HepG2 (cell line): ENCODE measurements at regions not wholly inside any gene's neighbourhood (a gene's known extent, or its start where the extent isn't known, plus 50 kb on each side); places are given as distances from the start of the nearest gene placed in this dataset.

Source experiments
- ATAC-seq: fragments of 200-7000 bp; cut with Tn5 transposase; 3 replicates; pipeline ENCODE4 v1.9.1; 2020; ENCODE audit warnings: mild to moderate bottlenecking, moderate library complexity
- BruUV-seq: library from RNA; stranded (reverse); fragments of 400-500 nt; replicated peaks from 2 replicates; lab custom pipeline; 2021; lab: Mats Ljungman, UMichigan
- CTCF ChIA-PET: fragments of 300-600 bp; formaldehyde crosslinking; extraction: SDS; loops from one replicate; lab custom pipeline; 2021; ENCODE audit warnings: low total read pairs, inconsistent platforms, low intra/inter-chr PET ratio; lab: Yijun Ruan, JAX
- POLR2A ChIA-PET: fragments of 350-600 bp; sonication (Branson Sonifier 250); formaldehyde crosslinking; loops from one replicate; lab custom pipeline; 2020; ENCODE audit warnings: antibody characterized with exemption, inconsistent platforms; lab: Yijun Ruan, JAX
- DNase-seq: peaks from one replicate; pipeline ENCODE4 v3.0.0-alpha.2; 2015; ENCODE audit warnings: low spot score
- FAIRE-seq: peaks from 3 replicates; lab custom pipeline; 2011; peaks lifted over from hg19 to GRCh38; lab: Jason Lieb, UNC
- H2AFZ ChIP-seq: one replicate; pipeline ENCODE4 v1.6.1; 2011; ENCODE audit warnings: low read length, inconsistent platforms
- H3K27ac ChIP-seq: fragments of 300-600 bp; 3 replicates; pipeline ENCODE4 v1.8.0; 2011; ENCODE audit warnings: mixed run types, mild to moderate bottlenecking, mixed read lengths, low read length, inconsistent platforms; ENCODE audit not compliant: insufficient read depth; ENCODE audit errors: extremely low read length
- H3K27me3 ChIP-seq, 2 experiments: fragments of 200-600 bp in 1 of 2; 2 replicates in 1 of 2; 3 replicates in 1 of 2; pipeline versions ENCODE4 v1.6.0 to v1.8.0; 2011; ENCODE audit warnings: low read length in 2 of 2, mild to moderate bottlenecking in 2 of 2, moderate library complexity in 2 of 2, inconsistent platforms in 1 of 2; ENCODE audit not compliant: insufficient read depth in 2 of 2, control insufficient read depth in 1 of 2
- H3K36me3 ChIP-seq, 2 experiments: fragments of 200-600 bp in 1 of 2; replicated peaks in 1 of 2; 2 replicates in 1 of 2; 3 replicates in 1 of 2; pipeline versions ENCODE4 v1.5.1 to v1.8.0; 2011; ENCODE audit warnings: low read length in 2 of 2, inconsistent platforms in 1 of 2; ENCODE audit not compliant: insufficient read depth in 2 of 2, control insufficient read depth in 1 of 2
- H3K4me1 ChIP-seq: 2 replicates; pipeline ENCODE4 v1.5.1; 2012; ENCODE audit warnings: low read length, inconsistent platforms; ENCODE audit not compliant: insufficient read depth
- H3K4me2 ChIP-seq: 2 replicates; pipeline ENCODE4 v1.6.0; 2011; ENCODE audit warnings: low read depth, low read length, inconsistent platforms
- H3K4me3 ChIP-seq, 3 experiments: fragments of 200-600 bp in 1 of 3; sonication (generic), shearing (Covaris generic) in 1 of 3; replicated peaks in 1 of 3; 2 replicates each; pipeline ENCODE4 v1.5.1; 2011 to 2016; ENCODE audit warnings: low read length in 3 of 3, inconsistent platforms in 2 of 3, low read depth in 2 of 3, mild to moderate bottlenecking in 2 of 3, control low read depth in 1 of 3, mixed read lengths in 1 of 3; ENCODE audit not compliant: insufficient read depth in 1 of 3
- H3K79me2 ChIP-seq: one replicate; pipeline ENCODE4 v1.6.1; 2011; ENCODE audit warnings: low read length, inconsistent platforms; ENCODE audit not compliant: insufficient read depth
- H3K9ac ChIP-seq: 2 replicates; pipeline ENCODE4 v1.6.0; 2011; ENCODE audit warnings: mild to moderate bottlenecking, low read depth, low read length, inconsistent platforms; ENCODE audit not compliant: insufficient read depth
- H3K9me3 ChIP-seq: 2 replicates; pipeline ENCODE4 v1.5.1; 2012; ENCODE audit warnings: mild to moderate bottlenecking, low read length
- H4K20me1 ChIP-seq: 2 replicates; pipeline ENCODE4 v1.6.0; 2011; ENCODE audit warnings: inconsistent platforms, mild to moderate bottlenecking, low read length, moderate library complexity; ENCODE audit not compliant: insufficient read depth
- CBX1 ChIP-seq: IDR thresholded peaks from one replicate; pipeline ENCODE4 v1.6.1; 2016; ENCODE audit warnings: antibody characterized with exemption, low read depth
- FLYWCH1 ChIP-seq: sonication (generic); formaldehyde crosslinking; IDR thresholded peaks from 2 replicates; pipeline ENCODE4 v1.8.1; 2023; ENCODE audit warnings: mild to moderate bottlenecking, missing genetic modification reagents
- MXD3 ChIP-seq: IDR thresholded peaks from 2 replicates; pipeline ENCODE4 v1.6.1; 2016; ENCODE audit warnings: mild to moderate bottlenecking, missing biosample characterization, missing genetic modification reagents
- NFKB2 ChIP-seq: sonication (generic); formaldehyde crosslinking; IDR thresholded peaks from 2 replicates; pipeline ENCODE4 v1.4.0; 2020; ENCODE audit warnings: missing genetic modification reagents, borderline replicate concordance
- POLR2G ChIP-seq: fragments of 200-400 bp; formaldehyde crosslinking; IDR thresholded peaks from 2 replicates; pipeline ENCODE4 v1.6.1; 2018; ENCODE audit warnings: mild to moderate bottlenecking, low read depth, low read length, moderate library complexity
- SMAD1 ChIP-seq: sonication (generic); formaldehyde crosslinking; IDR thresholded peaks from 2 replicates; pipeline ENCODE4 v1.4.0; 2020; ENCODE audit warnings: missing genetic modification reagents, low read depth, mild to moderate bottlenecking, borderline replicate concordance
- ZBTB10 ChIP-seq: sonication (generic); formaldehyde crosslinking; IDR thresholded peaks from 2 replicates; pipeline ENCODE4 v1.4.0; 2020; ENCODE audit warnings: missing genetic modification reagents, borderline replicate concordance
- ZFP91 ChIP-seq: sonication (generic); formaldehyde crosslinking; IDR thresholded peaks from 2 replicates; pipeline ENCODE4 v1.9.0; 2022; ENCODE audit warnings: missing genetic modification reagents, mild to moderate bottlenecking, borderline replicate concordance
- ZNF276 ChIP-seq: sonication (generic); formaldehyde crosslinking; IDR thresholded peaks from 2 replicates; pipeline ENCODE4 v1.4.0; 2020; ENCODE audit warnings: mild to moderate bottlenecking, low read depth, missing genetic modification reagents
- ZNF367 ChIP-seq: sonication (generic); formaldehyde crosslinking; IDR thresholded peaks from 2 replicates; pipeline ENCODE4 v1.4.0; 2020; ENCODE audit warnings: missing genetic modification reagents, borderline replicate concordance
- ZNF672 ChIP-seq: sonication (generic); formaldehyde crosslinking; IDR thresholded peaks from 2 replicates; pipeline ENCODE4 v1.8.1; 2022; ENCODE audit warnings: missing genetic modification reagents
- ZNF703 ChIP-seq: sonication (generic); formaldehyde crosslinking; IDR thresholded peaks from 2 replicates; pipeline ENCODE4 v1.5.1; 2020; ENCODE audit warnings: missing genetic modification reagents, mild to moderate bottlenecking, moderate library complexity, borderline replicate concordance
- WGBS: methylation state at CpG from one replicate; pipeline ENCODE4 v1.1.6; 2017; ENCODE audit warnings: low lambda C conversion rate; 5-methylcytosine and 5-hydroxymethylcytosine counted together
- in situ Hi-C: cut with HindIII; loops from 2 replicates; pipeline ENCODE4 v1.10.0; 2017; ENCODE audit warnings: low pct_unique_long_range_greater_than_20kb; ENCODE audit not compliant: extremely low pct_ligation_motif_present
- intact Hi-C: fragments of 100-400 bp; cut with micrococcal nuclease; formaldehyde crosslinking; loops from one replicate; pipeline ENCODE4 v1.10.0; 2022; ENCODE audit not compliant: unreplicated experiment
- TF ChIP-seq, protein P1 (sequence below): IDR thresholded peaks from 2 replicates; pipeline ENCODE4 v1.6.1; 2016
- TF ChIP-seq, protein P2 (sequence below): fragments of 450-650 bp; IDR thresholded peaks from 2 replicates; pipeline ENCODE4 v1.6.1; 2017; ENCODE audit warnings: mild to moderate bottlenecking

- BruUV-seq, result no TSS peak
- intact Hi-C loops, result no loop called here
- H4K20me1 ChIP-seq, result no peaks in the 10 kb centered on the region
- no peaks in the 10 kb centered on the region for H3K36me3 ChIP-seq
- FAIRE-seq, result no peak
- ChIA-PET POLR2A (no interaction called here), CTCF (no interaction called here)
- no peak overlapping the region for H3K4me3 ChIP-seq
- H3K27me3 ChIP-seq, result no peaks in the 10 kb centered on the region
- ATAC-seq, result no peak
- no peak overlapping the region for H3K9ac ChIP-seq
- no peak overlapping the region for H3K27ac ChIP-seq
- peaks cover 16% of the 10 kb centered on the region for H3K4me1 ChIP-seq
- no peak overlapping the region for H2AFZ ChIP-seq
- H3K4me2 ChIP-seq, result no peak overlapping the region
- H3K9me3 ChIP-seq, result no peaks in the 10 kb centered on the region
- in situ Hi-C loops, result no loop called here
- H3K79me2 ChIP-seq, result no peaks in the 10 kb centered on the region
- DNase-seq, result no peak
- 73% methylated on average over 6 of the region's 6 CpGs for WGBS
- TF ChIP-seq, protein P1, sequence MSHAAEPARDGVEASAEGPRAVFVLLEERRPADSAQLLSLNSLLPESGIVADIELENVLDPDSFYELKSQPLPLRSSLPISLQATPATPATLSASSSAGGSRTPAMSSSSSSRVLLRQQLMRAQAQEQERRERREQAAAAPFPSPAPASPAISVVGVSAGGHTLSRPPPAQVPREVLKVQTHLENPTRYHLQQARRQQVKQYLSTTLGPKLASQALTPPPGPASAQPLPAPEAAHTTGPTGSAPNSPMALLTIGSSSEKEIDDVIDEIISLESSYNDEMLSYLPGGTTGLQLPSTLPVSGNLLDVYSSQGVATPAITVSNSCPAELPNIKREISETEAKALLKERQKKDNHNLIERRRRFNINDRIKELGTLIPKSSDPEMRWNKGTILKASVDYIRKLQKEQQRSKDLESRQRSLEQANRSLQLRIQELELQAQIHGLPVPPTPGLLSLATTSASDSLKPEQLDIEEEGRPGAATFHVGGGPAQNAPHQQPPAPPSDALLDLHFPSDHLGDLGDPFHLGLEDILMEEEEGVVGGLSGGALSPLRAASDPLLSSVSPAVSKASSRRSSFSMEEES (CRISPR knock-in tag), result no peak
- TF ChIP-seq ZNF672 (CRISPR knock-in tag), result no peak
- no peak for TF ChIP-seq POLR2G
- TF ChIP-seq, protein P2, sequence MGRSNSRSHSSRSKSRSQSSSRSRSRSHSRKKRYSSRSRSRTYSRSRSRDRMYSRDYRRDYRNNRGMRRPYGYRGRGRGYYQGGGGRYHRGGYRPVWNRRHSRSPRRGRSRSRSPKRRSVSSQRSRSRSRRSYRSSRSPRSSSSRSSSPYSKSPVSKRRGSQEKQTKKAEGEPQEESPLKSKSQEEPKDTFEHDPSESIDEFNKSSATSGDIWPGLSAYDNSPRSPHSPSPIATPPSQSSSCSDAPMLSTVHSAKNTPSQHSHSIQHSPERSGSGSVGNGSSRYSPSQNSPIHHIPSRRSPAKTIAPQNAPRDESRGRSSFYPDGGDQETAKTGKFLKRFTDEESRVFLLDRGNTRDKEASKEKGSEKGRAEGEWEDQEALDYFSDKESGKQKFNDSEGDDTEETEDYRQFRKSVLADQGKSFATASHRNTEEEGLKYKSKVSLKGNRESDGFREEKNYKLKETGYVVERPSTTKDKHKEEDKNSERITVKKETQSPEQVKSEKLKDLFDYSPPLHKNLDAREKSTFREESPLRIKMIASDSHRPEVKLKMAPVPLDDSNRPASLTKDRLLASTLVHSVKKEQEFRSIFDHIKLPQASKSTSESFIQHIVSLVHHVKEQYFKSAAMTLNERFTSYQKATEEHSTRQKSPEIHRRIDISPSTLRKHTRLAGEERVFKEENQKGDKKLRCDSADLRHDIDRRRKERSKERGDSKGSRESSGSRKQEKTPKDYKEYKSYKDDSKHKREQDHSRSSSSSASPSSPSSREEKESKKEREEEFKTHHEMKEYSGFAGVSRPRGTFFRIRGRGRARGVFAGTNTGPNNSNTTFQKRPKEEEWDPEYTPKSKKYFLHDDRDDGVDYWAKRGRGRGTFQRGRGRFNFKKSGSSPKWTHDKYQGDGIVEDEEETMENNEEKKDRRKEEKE, result no peak
- TF ChIP-seq SMAD1, result no peak
- TF ChIP-seq FLYWCH1, result no peak
- TF ChIP-seq ZNF367 (CRISPR knock-in tag), result no peak
- TF ChIP-seq ZFP91 (CRISPR knock-in tag), result no peak
- no peak for TF ChIP-seq MXD3 (CRISPR knock-in tag)
- TF ChIP-seq ZBTB10 (CRISPR knock-in tag), result no peak
- no peak for TF ChIP-seq ZNF276
- no peak for TF ChIP-seq ZNF703 (CRISPR knock-in tag)
- TF ChIP-seq NFKB2 (CRISPR knock-in tag), result no peak
- no peak for TF ChIP-seq CBX1
Measured at GRCh38 chr17:13947499-13947898, 121.8 kb upstream of the COX10 start.
